ENCODE measurements at regions not wholly inside any gene's neighbourhood (a gene's known extent, or its start where the extent isn't known, plus 50 kb on each side); places are given as distances from the start of the nearest gene placed in this dataset.

- no peak for DNase-seq (ENCODE audit: low read depth in 2 of 2)
Measured at GRCh38 chr6:147712841-147713240, 204.4 kb downstream of the SAMD5 start.

- DNase-seq (ENCODE audit: low read depth in 2 of 2) = no peak
Measured at GRCh38 chr6:147715035-147715434, 206.5 kb downstream of the SAMD5 start.

- no peak for DNase-seq (ENCODE audit: low read depth in 2 of 2)
Measured at GRCh38 chr6:147716434-147716833, 207.9 kb downstream of the SAMD5 start.

GRCh38 chr6:147717991-147718390 is 209.5 kb downstream of the SAMD5 start:
- no peak for DNase-seq (ENCODE audit: low read depth in 2 of 2)

GRCh38 chr6:147722158-147722557 is 213.7 kb downstream of the SAMD5 start:
- DNase-seq (ENCODE audit: low read depth in 2 of 2) = no peak

- no peak for DNase-seq (ENCODE audit: low read depth in 2 of 2)
Measured at GRCh38 chr6:147724454-147724853, 216.0 kb downstream of the SAMD5 start.

GRCh38 chr6:147726342-147726741 is 217.9 kb downstream of the SAMD5 start:
- no peak for DNase-seq (ENCODE audit: low read depth in 2 of 2)

GRCh38 chr6:147728903-147729302 is 220.4 kb downstream of the SAMD5 start:
- no peak for DNase-seq (ENCODE audit: low read depth in 2 of 2)

GRCh38 chr6:147733686-147734085 is 225.2 kb downstream of the SAMD5 start:
- DNase-seq (ENCODE audit: low read depth in 2 of 2) = no peak

GRCh38 chr6:147734151-147734550 is 225.7 kb downstream of the SAMD5 start:
- no peak for DNase-seq (ENCODE audit: low read depth in 2 of 2)

GRCh38 chr6:147735924-147736323 is 227.4 kb downstream of the SAMD5 start:
- DNase-seq (ENCODE audit: low read depth in 2 of 2) = no peak

GRCh38 chr6:147737115-147737514 is 228.6 kb downstream of the SAMD5 start:
- DNase-seq (ENCODE audit: low read depth in 2 of 2) = no peak

GRCh38 chr6:147738099-147738498 is 229.6 kb downstream of the SAMD5 start:
- no peak for DNase-seq (ENCODE audit: low read depth in 2 of 2)

- no peak for DNase-seq (ENCODE audit: low read depth in 2 of 2)
Measured at GRCh38 chr6:147738516-147739162, 230.1 kb downstream of the SAMD5 start.

- DNase-seq (ENCODE audit: low read depth in 2 of 2) = no peak
Measured at GRCh38 chr6:147740326-147740725, 231.8 kb downstream of the SAMD5 start.

- DNase-seq (ENCODE audit: low read depth in 2 of 2) = no peak
Measured at GRCh38 chr6:147740916-147741315, 232.4 kb downstream of the SAMD5 start.

GRCh38 chr6:147741389-147741788 is 232.9 kb downstream of the SAMD5 start:
- DNase-seq (ENCODE audit: low read depth in 2 of 2) = no peak

- no peak for DNase-seq (ENCODE audit: low read depth in 2 of 2)
Measured at GRCh38 chr6:147742440-147742839, 233.9 kb downstream of the SAMD5 start.

- no peak for DNase-seq (ENCODE audit: low read depth in 2 of 2)
Measured at GRCh38 chr6:147744012-147744411, 235.5 kb downstream of the SAMD5 start.

- DNase-seq (ENCODE audit: low read depth in 2 of 2) = no peak
Measured at GRCh38 chr6:147749331-147749730, 240.8 kb downstream of the SAMD5 start.

GRCh38 chr6:147750413-147750812 is 241.9 kb downstream of the SAMD5 start:
- DNase-seq (ENCODE audit: low read depth in 2 of 2) = no peak

GRCh38 chr6:147751232-147751631 is 242.7 kb downstream of the SAMD5 start:
- DNase-seq (ENCODE audit: low read depth in 2 of 2) = no peak

GRCh38 chr6:147752689-147753403 is 244.4 kb downstream of the SAMD5 start:
- DNase-seq (ENCODE audit: low read depth in 2 of 2) = no peak

Measured in dermis microvascular lymphatic vessel endothelial cell (primary cell).